ENCODE measurements at regions not wholly inside any gene's neighbourhood (a gene's known extent, or its start where the extent isn't known, plus 50 kb on each side); places are given as distances from the start of the nearest gene placed in this dataset.

DNA sequence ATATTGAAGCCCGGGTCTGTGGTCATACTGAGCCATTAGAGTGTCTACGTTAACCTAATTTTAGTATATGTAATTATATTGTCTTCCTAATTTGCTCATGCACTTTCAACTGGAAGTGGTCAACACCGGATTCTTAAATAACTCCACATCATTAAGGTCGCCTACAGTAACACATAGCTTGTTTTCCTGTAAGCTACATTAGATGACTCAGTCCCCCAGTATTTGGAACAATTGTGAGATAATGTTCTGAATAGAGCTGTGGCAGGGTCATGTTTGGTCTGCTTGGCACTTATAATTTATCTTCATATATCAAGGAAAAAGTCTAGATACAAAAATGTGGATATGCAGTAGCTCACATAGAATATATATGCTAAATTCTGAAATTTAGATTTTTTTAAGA is 486.2 kb downstream of the IGSF11 start:
- Histone ChIP-seq H3K9me3 (ENCODE audit: control insufficient read depth, low read length) (no peaks in the 10 kb centered on the region), H3K9ac (ENCODE audit: extremely low read depth, low read length, poor library complexity, severe bottlenecking) (no peak overlapping the region), H3K4me1 (ENCODE audit: control insufficient read depth, insufficient read depth, low read length) (peaks cover 3% of the 10 kb centered on the region), H3K36me3 (ENCODE audit: control insufficient read depth, insufficient read depth, low read length) (peaks cover 20% of the 10 kb centered on the region), H3K27me3 (ENCODE audit: control insufficient read depth, insufficient read depth, low read length, poor library complexity, severe bottlenecking) (no peaks in the 10 kb centered on the region), H3K27ac (ENCODE audit: low read depth, low read length) (no peak overlapping the region), H3K4me3 (ENCODE audit: low read length) (no peak overlapping the region)
- no peak overlapping the region for H3K27ac Mint-ChIP-seq
- no peaks in the 10 kb centered on the region for H3K27me3 Mint-ChIP-seq (ENCODE audit: insufficient read depth)
- H3K36me3 Mint-ChIP-seq (ENCODE audit: low read depth), result no peaks in the 10 kb centered on the region
- 86% methylated on average over 3 of the region's 4 CpGs; no CpG with 5 or more reads in 1 of the 2 experiments for WGBS, 2 experiments (ENCODE audit: insufficient coverage in 1 of 2, insufficient read length in 1 of 2)
- H3K4me3 Mint-ChIP-seq, result no peak overlapping the region
- peaks cover 12% of the 10 kb centered on the region for H3K4me1 Mint-ChIP-seq
- H3K9me3 Mint-ChIP-seq, result no peaks in the 10 kb centered on the region
- DNase-seq, result no peak
- TF ChIP-seq, protein P1, sequence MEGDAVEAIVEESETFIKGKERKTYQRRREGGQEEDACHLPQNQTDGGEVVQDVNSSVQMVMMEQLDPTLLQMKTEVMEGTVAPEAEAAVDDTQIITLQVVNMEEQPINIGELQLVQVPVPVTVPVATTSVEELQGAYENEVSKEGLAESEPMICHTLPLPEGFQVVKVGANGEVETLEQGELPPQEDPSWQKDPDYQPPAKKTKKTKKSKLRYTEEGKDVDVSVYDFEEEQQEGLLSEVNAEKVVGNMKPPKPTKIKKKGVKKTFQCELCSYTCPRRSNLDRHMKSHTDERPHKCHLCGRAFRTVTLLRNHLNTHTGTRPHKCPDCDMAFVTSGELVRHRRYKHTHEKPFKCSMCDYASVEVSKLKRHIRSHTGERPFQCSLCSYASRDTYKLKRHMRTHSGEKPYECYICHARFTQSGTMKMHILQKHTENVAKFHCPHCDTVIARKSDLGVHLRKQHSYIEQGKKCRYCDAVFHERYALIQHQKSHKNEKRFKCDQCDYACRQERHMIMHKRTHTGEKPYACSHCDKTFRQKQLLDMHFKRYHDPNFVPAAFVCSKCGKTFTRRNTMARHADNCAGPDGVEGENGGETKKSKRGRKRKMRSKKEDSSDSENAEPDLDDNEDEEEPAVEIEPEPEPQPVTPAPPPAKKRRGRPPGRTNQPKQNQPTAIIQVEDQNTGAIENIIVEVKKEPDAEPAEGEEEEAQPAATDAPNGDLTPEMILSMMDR (conservative IDR thresholded peaks at IDR 0.05), result no peak

DNA sequence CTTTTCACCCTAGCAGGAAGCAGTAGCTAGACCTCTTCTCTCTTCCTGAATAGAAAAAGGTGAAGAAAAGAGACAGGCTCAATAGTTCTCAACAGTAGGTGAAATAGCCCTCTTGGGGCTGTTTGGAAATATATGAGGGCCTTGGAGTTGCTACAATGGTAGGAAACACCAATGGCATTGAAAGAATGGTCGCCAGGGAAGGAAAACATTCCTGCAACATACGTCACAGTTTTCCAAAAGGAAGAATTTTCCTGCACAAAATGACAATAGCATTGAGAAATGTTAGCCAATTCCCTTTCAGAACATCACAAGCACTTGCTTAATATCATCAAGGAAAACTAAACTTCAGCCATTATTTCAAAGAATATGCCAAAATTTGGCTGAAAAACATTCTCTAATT is 484.5 kb downstream of the IGSF11 start:
- Mint-ChIP-seq H3K27ac (no peak overlapping the region), H3K27me3 (ENCODE audit: insufficient read depth) (no peaks in the 10 kb centered on the region), H3K36me3 (ENCODE audit: low read depth) (no peaks in the 10 kb centered on the region), H3K9me3 (no peaks in the 10 kb centered on the region), H3K4me3 (no peak overlapping the region), H3K4me1 (peaks cover 9% of the 10 kb centered on the region)
- no peaks in the 10 kb centered on the region for H3K4me1 ChIP-seq (ENCODE audit: control insufficient read depth, insufficient read depth, low read length)
- no peaks in the 10 kb centered on the region for H3K9me3 ChIP-seq (ENCODE audit: control insufficient read depth, low read length)
- no peak for DNase-seq
- peaks cover 20% of the 10 kb centered on the region for H3K36me3 ChIP-seq (ENCODE audit: control insufficient read depth, insufficient read depth, low read length)
- no peak overlapping the region for H3K4me3 ChIP-seq (ENCODE audit: low read length)
- H3K27ac ChIP-seq (ENCODE audit: low read depth, low read length), result no peak overlapping the region
- TF ChIP-seq, protein P1 (conservative IDR thresholded peaks at IDR 0.05), result no peak
- 92 to 93% methylated on average over 2 of the region's 2 CpGs for WGBS, 2 experiments (ENCODE audit: insufficient coverage in 1 of 2, insufficient read length in 1 of 2)
- H3K27me3 ChIP-seq (ENCODE audit: control insufficient read depth, insufficient read depth, low read length, poor library complexity, severe bottlenecking), result no peaks in the 10 kb centered on the region
- no peak overlapping the region for H3K9ac ChIP-seq (ENCODE audit: extremely low read depth, low read length, poor library complexity, severe bottlenecking)

DNA sequence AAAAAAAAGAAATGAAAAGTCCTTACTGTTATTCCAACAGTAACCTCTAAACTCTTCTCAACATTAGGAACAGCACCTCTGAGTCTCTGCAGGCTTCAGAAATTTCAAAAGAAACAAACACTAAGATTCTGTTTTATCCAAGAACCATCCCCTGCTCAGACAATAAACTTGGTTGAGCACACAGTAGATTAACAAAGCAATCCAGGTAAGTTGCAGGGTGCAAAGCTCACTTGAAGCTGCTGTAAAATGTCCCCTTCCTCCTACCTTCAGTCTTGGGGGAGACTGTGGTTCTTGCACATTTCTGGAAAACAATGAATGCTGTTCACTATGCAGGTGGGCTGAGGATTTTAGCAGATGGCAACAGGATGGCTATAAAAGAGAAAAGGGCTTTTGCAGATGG is 484.1 kb downstream of the IGSF11 start:
- Histone ChIP-seq H3K4me3 (ENCODE audit: low read length) (no peak overlapping the region), H3K36me3 (ENCODE audit: control insufficient read depth, insufficient read depth, low read length) (peaks cover 20% of the 10 kb centered on the region), H3K27me3 (ENCODE audit: control insufficient read depth, insufficient read depth, low read length, poor library complexity, severe bottlenecking) (no peaks in the 10 kb centered on the region), H3K27ac (ENCODE audit: low read depth, low read length) (no peak overlapping the region), H3K4me1 (ENCODE audit: control insufficient read depth, insufficient read depth, low read length) (no peaks in the 10 kb centered on the region), H3K9me3 (ENCODE audit: control insufficient read depth, low read length) (no peaks in the 10 kb centered on the region), H3K9ac (ENCODE audit: extremely low read depth, low read length, poor library complexity, severe bottlenecking) (no peak overlapping the region)
- H3K4me1 Mint-ChIP-seq, result peaks cover 9% of the 10 kb centered on the region
- H3K27me3 Mint-ChIP-seq (ENCODE audit: insufficient read depth), result no peaks in the 10 kb centered on the region
- H3K4me3 Mint-ChIP-seq, result no peak overlapping the region
- TF ChIP-seq, protein P1 (conservative IDR thresholded peaks at IDR 0.05), result no peak
- H3K27ac Mint-ChIP-seq, result no peak overlapping the region
- H3K9me3 Mint-ChIP-seq, result no peaks in the 10 kb centered on the region
- H3K36me3 Mint-ChIP-seq (ENCODE audit: low read depth), result no peaks in the 10 kb centered on the region
- DNase-seq, result no peak

Data from endodermal cell (in vitro differentiated cells).